Pancreas (tissue), 10 donors: ENCODE measurements at regions not wholly inside any gene's neighbourhood (a gene's known extent, or its start where the extent isn't known, plus 50 kb on each side); places are given as distances from the start of the nearest gene placed in this dataset.

Experiments
- ATAC-seq, 4 donors: fragments of 200-7000 bp; cut with Tn5 transposase; one replicate each; pipeline versions ENCODE4 v1.8.0 to v1.9.1; 2020; ENCODE audit warnings: mild to moderate bottlenecking in 4 of 4, moderate library complexity in 4 of 4
- DNase-seq, 6 donors: peaks; one replicate each; pipeline ENCODE4 v3.0.0-alpha.2; 2020
- FAIRE-seq: peaks from 2 replicates; lab custom pipeline; 2012; peaks lifted over from hg19 to GRCh38; lab: Jason Lieb, UNC
- H3K27ac ChIP-seq, 4 donors: fragments of 200-600 bp; sonication (generic); 1 replicate in 3 of 4; 2 replicates in 1 of 4; pipeline versions ENCODE4 v1.5.0 to v1.8.0; 2020
- H3K27me3 ChIP-seq, 4 donors: fragments of 200-600 bp; one replicate each; pipeline ENCODE4 v1.8.0; 2021
- H3K36me3 ChIP-seq, 3 donors: fragments of 200-600 bp; sonication (generic) in 1 of 3; one replicate each; pipeline versions ENCODE4 v1.5.0 to v1.8.0; 2020 to 2021
- H3K4me1 ChIP-seq, 3 donors: fragments of 200-600 bp; one replicate each; pipeline ENCODE4 v1.8.0; 2021
- H3K4me3 ChIP-seq, 4 donors: fragments of 200-600 bp; sonication (generic) in 2 of 4; one replicate each; pipeline versions ENCODE4 v1.5.0 to v1.8.0; 2020 to 2021
- H3K9me3 ChIP-seq, 4 donors: fragments of 200-600 bp; one replicate each; pipeline ENCODE4 v1.8.0; 2021
- CTCF ChIP-seq, 4 donors: fragments of 200-600 bp; sonication (generic) in 3 of 4; IDR thresholded peaks; one replicate each; pipeline versions ENCODE4 v1.5.0 to v1.8.0; 2021; ENCODE audit warnings: antibody characterized with exemption in 4 of 4
- WGBS, 2 donors: extraction: QIAGEN DNeasy Blood & Tissue Kit; methylation state at CpG; one replicate each; pipeline ENCODE4 v1.1.7; 2013; 5-methylcytosine and 5-hydroxymethylcytosine counted together
- intact Hi-C, 3 donors: fragments of 100-400 bp; cut with DNase I; formaldehyde crosslinking; loops; one replicate each; pipeline versions ENCODE4 v1.11.1 to v1.14.2; 2022
- donor health status: healthy with polysubstance abuse.
- donor health status: DM: no; HTN: no; CAD: no; lungs with moderate emphysema.
- donor health status: DM: no; HTN: no; CAD: no.
- donor health status: control.
- donor health status: control.
- donor health status: Bipolar disorder and iron deficiency.
- donor health status: DM: yes; HTN: yes; CAD: no.
- donor health status: DM: no; HTN: no; CAD: no.
- donor health status: DM: no; HTN: no; CAD: no.
- donor health status: DM: yes; HTN: yes; CAD: no.

- H3K27ac ChIP-seq = no peak overlapping the region
- FAIRE-seq (no peak), DNase-seq (no peak), ATAC-seq (no peak)
- H3K27me3 ChIP-seq = peaks cover 0 to 4% (median 0%) of the 10 kb centered on the region in 4 donors
- H3K4me1 ChIP-seq = no peaks in the 10 kb centered on the region
- H3K4me3 ChIP-seq = no peak overlapping the region
- no peaks in the 10 kb centered on the region for H3K36me3 ChIP-seq
- H3K9me3 ChIP-seq = no peaks in the 10 kb centered on the region
- 44 to 49% methylated on average over 5 of the region's 5 CpGs for WGBS, 2 donors
- intact Hi-C loops = no loop called here
- TF ChIP-seq CTCF (IDR thresholded peaks at IDR 0.05) = no peak
Measured at GRCh38 chr7:42733040-42733439, 178.8 kb downstream of the C7orf25 start.

- Histone ChIP-seq H3K27ac (no peak overlapping the region), H3K27me3 (peaks cover 0 to 4% (median 0%) of the 10 kb centered on the region in 4 donors), H3K9me3 (no peaks in the 10 kb centered on the region), H3K36me3 (no peaks in the 10 kb centered on the region), H3K4me1 (no peaks in the 10 kb centered on the region), H3K4me3 (no peak overlapping the region)
- DNase-seq = no peak
- intact Hi-C loops = no loop called here
- FAIRE-seq = no peak
- ATAC-seq = no peak
- no peak for TF ChIP-seq CTCF (IDR thresholded peaks at IDR 0.05)
- WGBS, 2 donors = 38 to 54% methylated on average over 1 of the region's 1 CpG
Measured at GRCh38 chr7:42730586-42730985, 181.3 kb downstream of the C7orf25 start.

- Histone ChIP-seq H3K36me3 (no peaks in the 10 kb centered on the region), H3K4me1 (no peaks in the 10 kb centered on the region), H3K27me3 (peaks cover 0 to 4% (median 0%) of the 10 kb centered on the region in 4 donors), H3K9me3 (no peaks in the 10 kb centered on the region), H3K4me3 (no peak overlapping the region), H3K27ac (no peak overlapping the region)
- TF ChIP-seq CTCF (IDR thresholded peaks at IDR 0.05) = no peak
- intact Hi-C loops = no loop called here
- no peak for DNase-seq
- ATAC-seq = no peak
- no peak for FAIRE-seq
Measured at GRCh38 chr7:42729053-42729765, 182.7 kb downstream of the C7orf25 start.

GRCh38 chr7:42727451-42727850 is 184.4 kb downstream of the C7orf25 start:
- Histone ChIP-seq H3K4me3 (no peak overlapping the region), H3K4me1 (no peaks in the 10 kb centered on the region), H3K27ac (no peak overlapping the region), H3K36me3 (no peaks in the 10 kb centered on the region), H3K9me3 (no peaks in the 10 kb centered on the region), H3K27me3 (peaks cover 0 to 3% (median 0%) of the 10 kb centered on the region in 4 donors)
- TF ChIP-seq CTCF (IDR thresholded peaks at IDR 0.05) = no peak
- intact Hi-C loops = no loop called here
- FAIRE-seq (no peak), ATAC-seq (no peak), DNase-seq (no peak)
- WGBS, 2 donors = 42 to 46% methylated on average over 2 of the region's 2 CpGs

GRCh38 chr7:42726066-42726785 is 185.6 kb downstream of the C7orf25 start:
- FAIRE-seq (no peak), ATAC-seq (no peak), DNase-seq (no peak)
- H3K27me3 ChIP-seq = no peaks in the 10 kb centered on the region
- no peak for TF ChIP-seq CTCF (IDR thresholded peaks at IDR 0.05)
- no peaks in the 10 kb centered on the region for H3K4me1 ChIP-seq
- no peaks in the 10 kb centered on the region for H3K9me3 ChIP-seq
- H3K27ac ChIP-seq = no peak overlapping the region
- WGBS, 2 donors = 63 to 66% methylated on average over 7 of the region's 7 CpGs
- H3K4me3 ChIP-seq = no peak overlapping the region
- no peaks in the 10 kb centered on the region for H3K36me3 ChIP-seq
- intact Hi-C loops = no loop called here
